Activated CD8-positive, alpha-beta T cell treated with anti-CD3 and anti-CD28 coated beads, Interleukin-2, amount 10 ng/mL, durations not matched to agents 7 days and 5 days (primary cell): ENCODE measurements at regions not wholly inside any gene's neighbourhood (a gene's known extent, or its start where the extent isn't known, plus 50 kb on each side); places are given as distances from the start of the nearest gene placed in this dataset.
"Not testable (repeated sequence)": the region's sequence is repeated elsewhere in the genome, so short reads cannot be mapped to it uniquely, and the experiment has no call there.

Source experiments
- ATAC-seq: fragments of 150-1000 bp; cut with Tn5 transposase; one replicate; pipeline ENCODE4 v1.10.0; 2021; ENCODE audit warnings: moderate library complexity
- CTCF ChIA-PET: fragments of 350-600 bp; sonication (Branson Sonifier 250); formaldehyde crosslinking; loops from one replicate; lab custom pipeline; 2021; ENCODE audit warnings: antibody characterized with exemption; lab: Charles Lee
- POLR2A ChIA-PET: fragments of 350-600 bp; sonication (Branson Sonifier 250); formaldehyde crosslinking; loops from one replicate; lab custom pipeline; 2021; ENCODE audit warnings: antibody characterized with exemption; lab: Charles Lee
- DNase-seq: peaks from one replicate; pipeline ENCODE4 v3.0.0-alpha.2; 2020
- H3K27ac Mint-ChIP-seq: one replicate; pipeline ENCODE4 v1.8.0; 2021; ENCODE audit warnings: mild to moderate bottlenecking, mixed read lengths
- H3K27me3 Mint-ChIP-seq: one replicate; pipeline ENCODE4 v1.8.0; 2021; ENCODE audit warnings: low read depth, mixed read lengths
- H3K36me3 Mint-ChIP-seq: one replicate; pipeline ENCODE4 v1.8.0; 2021; ENCODE audit warnings: low read depth, mixed read lengths
- H3K4me1 Mint-ChIP-seq: one replicate; pipeline ENCODE4 v1.8.0; 2021; ENCODE audit warnings: low read depth, mixed read lengths
- H3K4me3 Mint-ChIP-seq: one replicate; pipeline ENCODE4 v1.8.0; 2021; ENCODE audit warnings: mild to moderate bottlenecking, mixed read lengths
- H3K9me3 Mint-ChIP-seq: one replicate; pipeline ENCODE4 v1.8.0; 2022; ENCODE audit warnings: mixed read lengths; ENCODE audit not compliant: insufficient read depth

DNA sequence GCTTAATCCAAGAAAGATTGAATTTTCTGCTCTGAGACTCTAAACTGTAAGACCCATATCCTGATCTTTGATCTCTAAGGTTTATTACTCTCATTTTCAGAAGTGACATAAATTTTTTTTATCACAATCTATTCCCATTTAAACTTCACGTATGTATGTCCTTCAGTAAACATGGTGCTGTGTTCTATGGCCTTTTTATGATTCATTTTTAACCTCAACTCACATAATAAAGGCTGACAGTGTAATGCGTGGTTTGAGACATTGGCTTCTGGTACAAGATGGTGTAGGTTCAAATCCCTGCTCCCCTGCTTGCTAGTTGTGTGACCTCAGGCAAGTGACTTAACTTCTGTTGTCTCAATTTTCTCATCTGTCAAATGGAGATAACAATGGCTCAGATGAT lies 306.0 kb upstream of the AADAT start:
- ATAC-seq = no peak
- Mint-ChIP-seq H3K27me3 (no peaks in the 10 kb centered on the region), H3K9me3 (no peaks in the 10 kb centered on the region), H3K36me3 (no peaks in the 10 kb centered on the region), H3K4me3 (no peak overlapping the region), H3K27ac (no peak overlapping the region), H3K4me1 (no peaks in the 10 kb centered on the region)
- ChIA-PET CTCF (no interaction called here), POLR2A (no interaction called here)
- DNase-seq = no peak

GRCh38 chr4:170391066-170391740 lies 301.4 kb upstream of the AADAT start:
- no peak for ATAC-seq
- no peak overlapping the region for H3K4me3 Mint-ChIP-seq
- H3K9me3 Mint-ChIP-seq = no peaks in the 10 kb centered on the region
- DNase-seq = no peak
- no peaks in the 10 kb centered on the region for H3K4me1 Mint-ChIP-seq
- no peak overlapping the region for H3K27ac Mint-ChIP-seq
- no peaks in the 10 kb centered on the region for H3K27me3 Mint-ChIP-seq
- no peaks in the 10 kb centered on the region for H3K36me3 Mint-ChIP-seq
- POLR2A ChIA-PET = no interaction called here
- CTCF ChIA-PET = no interaction called here

DNA sequence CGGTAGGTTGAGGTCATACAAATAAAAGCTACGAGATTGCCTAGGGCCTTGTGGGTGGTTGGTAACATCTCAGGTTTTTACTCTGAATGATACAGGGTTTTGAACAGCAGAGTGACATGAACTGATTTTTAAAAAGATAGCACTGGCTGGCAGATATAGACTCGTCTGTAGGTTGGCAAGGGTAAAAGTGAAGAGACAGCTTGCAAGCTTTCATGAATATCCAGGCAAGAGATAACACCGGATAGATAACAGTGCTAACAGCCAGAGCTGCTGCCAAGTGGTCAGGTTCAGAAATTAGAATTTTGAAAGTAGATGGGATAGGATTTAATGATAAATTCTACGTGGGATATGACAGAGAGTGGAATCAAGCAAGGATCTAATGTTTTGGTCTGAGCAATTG lies 299.7 kb upstream of the AADAT start:
- CTCF ChIA-PET = no interaction called here
- ATAC-seq (no peak), DNase-seq (no peak)
- Mint-ChIP-seq H3K27ac (no peak overlapping the region), H3K36me3 (no peaks in the 10 kb centered on the region), H3K9me3 (no peaks in the 10 kb centered on the region), H3K27me3 (no peaks in the 10 kb centered on the region), H3K4me1 (no peaks in the 10 kb centered on the region), H3K4me3 (no peak overlapping the region)
- POLR2A ChIA-PET = no interaction called here

DNA sequence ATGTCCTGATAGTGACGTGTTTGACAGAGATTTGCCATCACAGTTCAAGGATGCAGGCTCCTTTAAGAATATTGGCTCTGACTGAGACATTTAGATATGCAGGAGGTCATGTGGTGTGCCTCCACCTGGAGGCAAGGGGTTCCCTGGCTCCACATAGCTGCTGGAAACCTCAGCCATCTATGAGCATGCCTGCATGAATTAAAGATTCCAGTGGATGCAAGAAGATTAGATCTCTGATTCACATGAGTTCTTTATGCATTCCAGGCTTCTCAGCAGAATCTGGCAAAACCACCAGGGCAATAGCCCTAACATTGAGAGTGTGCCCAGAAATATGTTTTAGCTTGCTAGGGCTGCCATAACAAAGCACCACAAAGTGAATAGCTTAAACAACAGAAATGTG lies 298.5 kb upstream of the AADAT start:
- no peaks in the 10 kb centered on the region for H3K36me3 Mint-ChIP-seq
- no peak for ATAC-seq
- ChIA-PET POLR2A (no interaction called here), CTCF (no interaction called here)
- no peaks in the 10 kb centered on the region for H3K4me1 Mint-ChIP-seq
- no peaks in the 10 kb centered on the region for H3K27me3 Mint-ChIP-seq
- no peak overlapping the region for H3K4me3 Mint-ChIP-seq
- H3K27ac Mint-ChIP-seq = no peak overlapping the region
- DNase-seq = no peak
- no peaks in the 10 kb centered on the region for H3K9me3 Mint-ChIP-seq

DNA sequence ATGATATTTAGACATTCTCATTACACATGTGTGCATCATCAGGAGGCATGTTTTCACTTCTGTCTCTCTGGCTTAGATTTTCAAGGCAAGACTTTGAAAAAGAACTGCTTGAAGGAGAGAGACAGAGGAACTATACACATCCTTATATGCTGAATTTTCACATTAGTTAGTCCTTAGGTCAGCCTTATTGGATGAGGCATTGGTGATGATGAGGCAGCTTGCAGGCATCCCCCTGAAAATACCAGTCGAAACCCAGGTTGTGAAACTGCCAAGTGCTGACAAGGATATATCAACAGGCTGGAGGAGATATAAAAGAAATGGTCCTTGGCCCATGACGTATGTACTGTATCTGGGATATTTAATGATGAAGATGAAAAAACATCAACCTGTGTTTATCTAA lies 297.2 kb upstream of the AADAT start:
- Mint-ChIP-seq H3K27ac (no peak overlapping the region), H3K4me3 (no peak overlapping the region), H3K27me3 (no peaks in the 10 kb centered on the region), H3K4me1 (no peaks in the 10 kb centered on the region), H3K9me3 (no peaks in the 10 kb centered on the region), H3K36me3 (no peaks in the 10 kb centered on the region)
- ATAC-seq (no peak), DNase-seq (no peak)
- ChIA-PET CTCF (no interaction called here), POLR2A (no interaction called here)

GRCh38 chr4:170386511-170386910 lies 296.8 kb upstream of the AADAT start:
- ChIA-PET CTCF (no interaction called here), POLR2A (no interaction called here)
- ATAC-seq (no peak), DNase-seq (no peak)
- Mint-ChIP-seq H3K27me3 (no peaks in the 10 kb centered on the region), H3K36me3 (no peaks in the 10 kb centered on the region), H3K4me1 (no peaks in the 10 kb centered on the region), H3K27ac (no peak overlapping the region), H3K4me3 (no peak overlapping the region), H3K9me3 (peaks cover 5% of the 10 kb centered on the region)

DNA sequence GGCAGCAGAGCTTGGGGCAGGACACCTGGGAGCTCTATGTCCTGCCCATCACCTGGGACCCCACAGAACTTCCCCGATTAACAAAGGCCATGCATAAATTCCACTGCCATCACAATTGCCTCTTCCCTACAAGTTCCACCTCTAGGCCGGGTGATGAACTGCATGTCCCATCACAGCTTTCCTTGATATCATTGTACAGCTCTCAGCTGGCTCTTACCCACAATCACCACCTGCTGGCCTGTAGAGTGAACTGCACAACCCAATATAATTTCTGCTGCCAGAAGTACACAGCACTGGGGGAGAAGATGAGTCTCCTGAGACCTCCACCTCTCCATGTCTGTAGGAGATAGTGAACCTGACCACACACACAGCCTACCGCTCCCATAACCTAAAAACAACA lies 285.0 kb upstream of the AADAT start:
- Mint-ChIP-seq H3K4me1 (no peaks in the 10 kb centered on the region), H3K4me3 (no peak overlapping the region), H3K27me3 (no peaks in the 10 kb centered on the region), H3K9me3 (no peaks in the 10 kb centered on the region), H3K36me3 (no peaks in the 10 kb centered on the region), H3K27ac (no peak overlapping the region)
- ChIA-PET CTCF (interaction anchor here (2.1 kb wide), 1 partner anchor 115 kb away, joined by 6 read pairs; no protein-coding TSS in a partner anchor), POLR2A (no interaction called here)
- ATAC-seq (no peak), DNase-seq (peak; percentile 21)

DNA sequence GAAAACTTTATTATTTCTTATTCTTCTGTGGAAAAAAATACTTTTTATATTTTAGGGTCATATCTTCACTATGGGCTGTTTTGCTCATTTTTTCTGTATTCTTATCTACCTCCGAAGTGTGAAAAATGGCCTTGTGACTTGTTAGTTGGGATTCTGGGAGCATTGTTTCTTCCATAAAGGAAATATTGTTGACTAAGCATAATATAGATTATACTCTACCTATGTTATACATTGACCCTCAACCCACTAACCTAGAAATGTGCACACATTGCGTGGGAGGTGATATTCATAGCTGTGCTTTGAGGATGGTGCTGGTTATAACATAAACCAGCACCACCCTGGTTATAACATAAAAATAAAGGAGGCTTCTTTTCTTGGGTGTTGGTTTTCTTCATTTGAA lies 259.2 kb upstream of the AADAT start:
- no peak for DNase-seq
- CTCF ChIA-PET = no interaction called here
- no peak overlapping the region for H3K4me3 Mint-ChIP-seq
- no peak for ATAC-seq
- H3K4me1 Mint-ChIP-seq = no peaks in the 10 kb centered on the region
- H3K9me3 Mint-ChIP-seq = no peaks in the 10 kb centered on the region
- H3K27ac Mint-ChIP-seq = no peak overlapping the region
- POLR2A ChIA-PET = no interaction called here
- no peaks in the 10 kb centered on the region for H3K36me3 Mint-ChIP-seq
- H3K27me3 Mint-ChIP-seq = no peaks in the 10 kb centered on the region

- ATAC-seq, H3K27me3 Mint-ChIP-seq, H3K36me3 Mint-ChIP-seq, DNase-seq, CTCF ChIA-PET, H3K4me1 Mint-ChIP-seq, H3K27ac Mint-ChIP-seq, H3K4me3 Mint-ChIP-seq, H3K9me3 Mint-ChIP-seq, POLR2A ChIA-PET: not testable (repeated sequence)
Observed at GRCh38 chr4:170347191-170347590, 257.4 kb upstream of the AADAT start.

DNA sequence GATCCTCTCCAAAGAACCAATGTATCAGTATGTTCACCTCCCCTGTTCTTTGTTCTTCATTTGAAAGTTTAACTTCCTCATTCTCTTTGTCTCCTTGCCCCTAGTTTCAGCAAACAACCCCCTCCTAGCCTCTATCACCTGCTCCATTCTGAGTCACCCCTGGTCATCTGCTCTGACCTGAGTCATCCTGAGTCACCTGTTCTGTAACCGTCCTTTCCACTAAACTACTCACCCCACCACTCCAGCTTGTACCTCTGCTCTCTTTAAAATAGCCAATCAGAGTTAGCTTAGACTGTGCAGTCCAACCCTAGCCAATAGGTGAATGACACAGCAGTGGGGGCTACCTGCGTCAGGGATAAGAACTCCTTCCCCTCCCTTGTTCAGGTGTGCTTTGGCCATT lies 249.8 kb upstream of the AADAT start:
- Mint-ChIP-seq H3K4me1 (no peaks in the 10 kb centered on the region), H3K27ac (no peak overlapping the region), H3K27me3 (no peaks in the 10 kb centered on the region), H3K36me3 (no peaks in the 10 kb centered on the region), H3K4me3 (no peak overlapping the region), H3K9me3 (no peaks in the 10 kb centered on the region)
- CTCF ChIA-PET = no interaction called here
- POLR2A ChIA-PET = no interaction called here
- no peak for DNase-seq
- ATAC-seq = no peak

- CTCF ChIA-PET = no interaction called here
- POLR2A ChIA-PET = no interaction called here
- no peaks in the 10 kb centered on the region for H3K4me1 Mint-ChIP-seq
- no peak overlapping the region for H3K27ac Mint-ChIP-seq
- ATAC-seq (no peak), DNase-seq (no peak)
- H3K27me3 Mint-ChIP-seq = no peaks in the 10 kb centered on the region
- H3K36me3 Mint-ChIP-seq = no peaks in the 10 kb centered on the region
- H3K4me3 Mint-ChIP-seq = no peak overlapping the region
- H3K9me3 Mint-ChIP-seq = no peaks in the 10 kb centered on the region
Observed at GRCh38 chr4:170336238-170336775, 246.6 kb upstream of the AADAT start.

GRCh38 chr4:170325599-170325998 lies 235.8 kb upstream of the AADAT start:
- ATAC-seq = no peak
- H3K4me3 Mint-ChIP-seq = no peak overlapping the region
- ChIA-PET CTCF (no interaction called here), POLR2A (no interaction called here)
- H3K4me1 Mint-ChIP-seq = no peaks in the 10 kb centered on the region
- H3K27me3 Mint-ChIP-seq = no peaks in the 10 kb centered on the region
- H3K9me3 Mint-ChIP-seq = peaks cover 7% of the 10 kb centered on the region
- DNase-seq = no peak
- H3K36me3 Mint-ChIP-seq = no peaks in the 10 kb centered on the region
- H3K27ac Mint-ChIP-seq = no peak overlapping the region

GRCh38 chr4:170323623-170324022 lies 233.9 kb upstream of the AADAT start:
- ChIA-PET POLR2A (no interaction called here), CTCF (no interaction called here)
- ATAC-seq = no peak
- Mint-ChIP-seq H3K4me3 (no peak overlapping the region), H3K27me3 (no peaks in the 10 kb centered on the region), H3K4me1 (no peaks in the 10 kb centered on the region), H3K9me3 (peaks cover 7% of the 10 kb centered on the region), H3K36me3 (no peaks in the 10 kb centered on the region), H3K27ac (no peak overlapping the region)
- DNase-seq = no peak
